Activated naive CD8-positive, alpha-beta T cell treated with anti-CD3 and anti-CD28 coated beads for 36 hours (primary cell): ENCODE measurements at regions not wholly inside any gene's neighbourhood (a gene's known extent, or its start where the extent isn't known, plus 50 kb on each side); places are given as distances from the start of the nearest gene placed in this dataset.
"Not testable (repeated sequence)": the region's sequence is repeated elsewhere in the genome, so short reads cannot be mapped to it uniquely, and the experiment has no call there.

Experiments
- DNase-seq: peaks from one replicate; pipeline ENCODE4 v3.0.0; 2021
- H3K27ac Mint-ChIP-seq: one replicate; pipeline ENCODE4 v1.8.0; 2022; ENCODE audit warnings: mild to moderate bottlenecking, moderate library complexity, mixed read lengths
- H3K27me3 Mint-ChIP-seq: one replicate; pipeline ENCODE4 v1.8.0; 2022; ENCODE audit warnings: mild to moderate bottlenecking, mixed read lengths
- H3K36me3 Mint-ChIP-seq: one replicate; pipeline ENCODE4 v1.8.0; 2021; ENCODE audit warnings: mild to moderate bottlenecking, mixed read lengths
- H3K4me1 Mint-ChIP-seq: one replicate; pipeline ENCODE4 v1.8.0; 2021; ENCODE audit warnings: mixed read lengths
- H3K4me3 Mint-ChIP-seq: one replicate; pipeline ENCODE4 v1.8.0; 2022; ENCODE audit warnings: mild to moderate bottlenecking, moderate library complexity, mixed read lengths
- H3K9me3 Mint-ChIP-seq: one replicate; pipeline ENCODE4 v1.8.0; 2022; ENCODE audit warnings: mixed read lengths

GRCh38 chr7:20916311-20916710, 129.6 kb upstream of the SP8 start:
- no peaks in the 10 kb centered on the region for H3K4me1 Mint-ChIP-seq
- H3K27me3 Mint-ChIP-seq: no peaks in the 10 kb centered on the region
- H3K36me3 Mint-ChIP-seq: no peaks in the 10 kb centered on the region
- no peaks in the 10 kb centered on the region for H3K9me3 Mint-ChIP-seq
- no peak overlapping the region for H3K27ac Mint-ChIP-seq
- H3K4me3 Mint-ChIP-seq: no peak overlapping the region
- no peak for DNase-seq

DNA sequence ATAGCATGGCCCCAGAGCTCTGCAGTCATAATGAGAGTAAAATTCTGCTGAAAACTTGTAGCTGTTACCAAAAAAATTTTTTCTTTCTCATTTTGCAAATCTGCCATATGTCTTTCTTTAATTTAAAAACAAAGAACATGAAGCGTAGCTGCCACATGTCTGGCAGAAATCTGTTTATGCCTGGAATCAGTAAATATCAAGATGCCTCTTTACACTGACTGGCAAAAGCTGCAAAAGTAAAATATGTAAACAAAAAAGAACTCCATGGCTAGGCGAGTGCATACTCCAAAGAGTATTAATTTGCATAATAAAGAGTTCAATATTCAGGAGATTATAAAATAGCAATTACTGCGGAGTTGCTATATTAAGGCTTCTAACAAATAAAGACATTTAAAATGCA, 130.9 kb upstream of the SP8 start:
- no peaks in the 10 kb centered on the region for H3K36me3 Mint-ChIP-seq
- no peaks in the 10 kb centered on the region for H3K27me3 Mint-ChIP-seq
- peaks cover 3% of the 10 kb centered on the region for H3K9me3 Mint-ChIP-seq
- no peaks in the 10 kb centered on the region for H3K4me1 Mint-ChIP-seq
- H3K4me3 Mint-ChIP-seq: no peak overlapping the region
- no peak overlapping the region for H3K27ac Mint-ChIP-seq
- DNase-seq: no peak

DNA sequence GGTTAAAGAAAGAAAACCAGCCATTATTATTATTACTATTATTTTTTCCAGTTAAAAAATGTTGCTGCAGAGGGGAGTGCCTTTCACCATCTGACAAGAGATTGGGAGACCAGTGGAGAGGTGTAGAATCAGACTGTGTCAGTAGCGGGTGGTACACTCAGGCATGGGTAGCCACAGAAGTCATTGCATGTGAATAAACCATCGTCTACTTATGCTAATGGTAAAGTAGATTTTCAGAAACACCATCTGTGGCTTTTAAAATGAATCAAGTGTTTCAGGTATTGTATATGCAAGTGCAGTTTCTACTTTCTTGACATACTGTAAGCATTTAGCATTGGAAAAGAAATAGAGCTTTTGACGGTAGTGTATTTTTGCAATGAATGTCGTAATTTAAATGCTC, 131.5 kb upstream of the SP8 start:
- H3K9me3 Mint-ChIP-seq: peaks cover 3% of the 10 kb centered on the region
- H3K27ac Mint-ChIP-seq: no peak overlapping the region
- H3K36me3 Mint-ChIP-seq: no peaks in the 10 kb centered on the region
- no peaks in the 10 kb centered on the region for H3K4me1 Mint-ChIP-seq
- no peak for DNase-seq
- no peak overlapping the region for H3K4me3 Mint-ChIP-seq
- no peaks in the 10 kb centered on the region for H3K27me3 Mint-ChIP-seq

GRCh38 chr7:20927178-20927577, 140.5 kb upstream of the SP8 start:
- not testable (repeated sequence) for H3K27ac Mint-ChIP-seq, H3K4me3 Mint-ChIP-seq, DNase-seq, H3K36me3 Mint-ChIP-seq, H3K9me3 Mint-ChIP-seq, H3K27me3 Mint-ChIP-seq, H3K4me1 Mint-ChIP-seq

DNA sequence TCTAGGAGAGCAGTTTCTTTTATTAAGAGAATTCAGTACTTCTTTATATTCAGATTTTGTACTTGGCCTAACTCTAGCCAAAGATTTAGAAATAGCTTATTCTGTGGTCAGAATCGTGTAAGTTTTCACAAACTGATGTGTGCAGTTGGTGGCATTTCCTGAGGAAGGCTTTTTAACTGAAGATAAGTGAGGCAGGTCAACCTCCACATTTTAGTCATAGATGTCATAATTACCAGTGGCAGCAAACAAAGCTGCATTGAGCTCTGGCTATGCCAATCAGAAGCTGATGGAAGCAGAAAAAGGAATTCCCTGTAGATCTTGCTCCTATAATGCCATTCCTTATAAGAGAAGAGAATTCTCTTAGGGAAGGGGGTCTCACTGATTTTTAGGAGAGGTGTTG, 141.3 kb upstream of the SP8 start:
- Mint-ChIP-seq H3K27me3 (peaks cover 5% of the 10 kb centered on the region), H3K27ac (no peak overlapping the region), H3K9me3 (peaks cover 6% of the 10 kb centered on the region), H3K4me3 (no peak overlapping the region), H3K4me1 (no peaks in the 10 kb centered on the region), H3K36me3 (no peaks in the 10 kb centered on the region)
- DNase-seq: no peak

DNA sequence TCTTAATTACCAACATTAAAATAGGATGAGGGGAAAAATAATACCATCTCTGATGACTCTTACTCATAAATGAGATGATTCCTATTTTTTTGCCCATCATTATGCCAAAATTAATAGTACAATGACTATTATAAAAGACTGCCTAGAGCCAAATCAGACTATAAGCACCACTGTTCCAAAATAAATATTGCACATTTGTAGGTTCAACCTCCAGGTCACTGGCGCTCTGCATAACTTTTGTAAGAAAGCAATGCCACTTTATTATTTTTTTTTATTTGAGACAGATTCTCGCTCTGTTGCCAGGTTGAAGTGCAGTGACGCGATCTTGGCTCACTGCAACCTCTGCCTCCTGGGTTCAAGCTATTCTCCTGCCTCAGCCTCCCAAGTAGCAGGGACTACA, 142.5 kb upstream of the SP8 start:
- H3K27ac Mint-ChIP-seq: no peak overlapping the region
- H3K4me3 Mint-ChIP-seq: no peak overlapping the region
- no peak for DNase-seq
- H3K4me1 Mint-ChIP-seq: no peaks in the 10 kb centered on the region
- peaks cover 6% of the 10 kb centered on the region for H3K9me3 Mint-ChIP-seq
- H3K36me3 Mint-ChIP-seq: no peaks in the 10 kb centered on the region
- H3K27me3 Mint-ChIP-seq: peaks cover 5% of the 10 kb centered on the region

GRCh38 chr7:20931739-20932138, 145.1 kb upstream of the SP8 start:
- no peak overlapping the region for H3K27ac Mint-ChIP-seq
- peaks cover 2% of the 10 kb centered on the region for H3K9me3 Mint-ChIP-seq
- DNase-seq: no peak
- no peak overlapping the region for H3K4me3 Mint-ChIP-seq
- no peaks in the 10 kb centered on the region for H3K36me3 Mint-ChIP-seq
- H3K27me3 Mint-ChIP-seq: peaks cover 3% of the 10 kb centered on the region
- no peaks in the 10 kb centered on the region for H3K4me1 Mint-ChIP-seq

DNA sequence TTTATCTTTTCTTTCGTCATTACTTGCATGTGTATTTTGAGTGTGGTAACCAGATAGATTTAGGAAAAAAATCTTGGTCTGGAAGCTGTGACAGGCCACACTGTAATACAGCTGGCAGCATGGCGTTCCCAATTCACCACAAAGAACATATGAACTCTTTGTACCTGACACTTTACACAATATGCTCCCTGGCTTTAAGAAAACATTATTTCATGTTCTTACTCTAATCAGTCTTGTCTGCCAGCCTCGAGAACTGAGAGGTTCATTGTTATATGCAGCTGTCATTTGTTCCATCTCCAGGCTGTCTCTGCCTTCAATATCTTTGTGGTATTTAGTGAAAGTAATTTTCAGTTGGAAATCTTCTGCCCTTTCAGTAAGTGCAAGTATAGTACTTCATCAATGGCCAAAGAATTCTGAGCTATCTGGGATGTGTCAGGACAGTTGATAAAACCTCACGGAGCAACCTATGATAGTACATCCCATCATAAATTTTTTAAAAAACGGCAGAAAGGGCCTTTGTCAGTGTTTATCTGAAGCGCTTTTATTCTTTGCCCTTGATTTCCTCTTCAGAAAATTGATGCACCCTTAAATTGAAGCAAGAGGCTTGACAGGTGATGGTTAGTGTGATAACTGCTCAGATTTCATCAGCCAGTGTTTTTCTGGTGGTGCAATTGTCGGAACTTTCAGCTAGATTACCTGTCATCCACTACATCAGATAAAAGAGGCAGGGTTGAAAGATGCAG, 146.3 kb upstream of the SP8 start:
- Mint-ChIP-seq H3K9me3 (no peaks in the 10 kb centered on the region), H3K27ac (no peak overlapping the region), H3K4me3 (no peak overlapping the region), H3K4me1 (no peaks in the 10 kb centered on the region), H3K27me3 (no peaks in the 10 kb centered on the region), H3K36me3 (no peaks in the 10 kb centered on the region)
- DNase-seq: no peak

DNA sequence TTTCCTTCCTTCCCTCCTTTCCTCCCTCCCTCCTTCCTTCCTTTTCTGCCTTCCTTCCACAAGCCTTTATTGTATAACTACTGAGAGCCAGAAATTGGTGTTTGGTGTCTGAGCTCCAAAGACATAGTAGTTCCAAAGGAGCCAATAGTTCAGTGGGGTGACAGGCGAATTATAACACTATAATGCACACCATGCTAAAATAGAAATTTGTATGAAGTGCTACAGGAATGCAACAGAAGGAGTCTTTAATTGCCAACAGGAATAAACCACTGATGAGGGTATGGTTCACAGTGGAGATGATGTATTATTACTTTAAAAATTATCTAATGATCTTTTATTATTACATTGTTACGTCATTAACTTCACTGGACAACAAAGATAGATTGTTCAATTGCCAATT, 158.8 kb upstream of the SP8 start:
- no peak overlapping the region for H3K4me3 Mint-ChIP-seq
- no peaks in the 10 kb centered on the region for H3K36me3 Mint-ChIP-seq
- peaks cover 3% of the 10 kb centered on the region for H3K9me3 Mint-ChIP-seq
- DNase-seq: no peak
- no peaks in the 10 kb centered on the region for H3K27me3 Mint-ChIP-seq
- H3K27ac Mint-ChIP-seq: no peak overlapping the region
- H3K4me1 Mint-ChIP-seq: no peaks in the 10 kb centered on the region

- Mint-ChIP-seq H3K27ac (no peak overlapping the region), H3K27me3 (no peaks in the 10 kb centered on the region), H3K4me3 (no peak overlapping the region), H3K36me3 (no peaks in the 10 kb centered on the region), H3K4me1 (no peaks in the 10 kb centered on the region), H3K9me3 (no peaks in the 10 kb centered on the region)
- no peak for DNase-seq
Observed at GRCh38 chr7:20952916-20953315, 166.2 kb upstream of the SP8 start.

DNA sequence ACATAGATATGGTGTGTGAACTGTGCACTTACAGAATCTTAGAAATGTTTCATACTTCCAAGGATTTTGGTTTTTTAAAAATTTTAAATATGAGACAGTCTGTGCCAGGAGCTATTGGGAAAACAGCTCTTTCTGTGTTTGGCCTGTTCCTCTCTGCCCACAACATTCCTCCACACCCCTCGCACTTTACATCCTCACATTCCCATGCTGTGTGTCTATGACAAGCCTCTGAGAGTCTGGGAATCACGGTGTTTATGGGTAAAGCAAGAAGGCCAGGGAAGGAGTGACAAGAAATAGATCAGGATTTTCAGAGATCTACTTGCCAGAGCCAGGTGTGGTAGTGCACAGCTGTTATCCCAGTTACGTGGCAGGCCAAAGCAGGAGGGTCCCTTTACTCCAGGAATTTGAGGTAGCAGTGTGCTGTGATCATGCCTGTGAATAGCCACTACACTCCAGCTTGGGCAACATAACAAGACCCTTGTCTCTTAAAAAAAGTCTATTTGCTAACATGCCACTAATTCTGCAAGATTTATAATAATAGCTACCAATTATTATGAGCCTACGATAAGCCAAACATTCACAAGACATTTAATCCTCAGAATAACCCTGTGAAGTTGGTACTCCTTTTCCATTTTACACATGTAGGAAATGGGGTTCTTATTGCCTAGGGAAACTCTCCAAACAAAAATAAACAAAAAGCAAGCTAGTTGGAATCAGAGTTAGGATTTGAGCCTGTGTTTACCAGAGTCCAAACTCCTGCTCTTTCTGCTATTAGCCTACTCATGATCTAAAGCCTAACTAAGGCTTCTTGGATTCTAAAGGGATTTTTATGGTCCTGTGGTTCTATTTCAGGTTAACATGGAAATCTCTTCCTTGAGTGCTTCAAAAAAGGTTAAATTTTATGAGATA, 168.3 kb upstream of the SP8 start:
- H3K9me3 Mint-ChIP-seq: no peaks in the 10 kb centered on the region
- no peak overlapping the region for H3K27ac Mint-ChIP-seq
- H3K4me3 Mint-ChIP-seq: no peak overlapping the region
- no peak for DNase-seq
- H3K4me1 Mint-ChIP-seq: no peaks in the 10 kb centered on the region
- no peaks in the 10 kb centered on the region for H3K36me3 Mint-ChIP-seq
- no peaks in the 10 kb centered on the region for H3K27me3 Mint-ChIP-seq

- Mint-ChIP-seq H3K27ac (no peak overlapping the region), H3K4me1 (no peaks in the 10 kb centered on the region), H3K9me3 (no peaks in the 10 kb centered on the region), H3K36me3 (no peaks in the 10 kb centered on the region), H3K27me3 (no peaks in the 10 kb centered on the region), H3K4me3 (no peak overlapping the region)
- no peak for DNase-seq
Observed at GRCh38 chr7:20958572-20958971, 171.9 kb upstream of the SP8 start.

DNA sequence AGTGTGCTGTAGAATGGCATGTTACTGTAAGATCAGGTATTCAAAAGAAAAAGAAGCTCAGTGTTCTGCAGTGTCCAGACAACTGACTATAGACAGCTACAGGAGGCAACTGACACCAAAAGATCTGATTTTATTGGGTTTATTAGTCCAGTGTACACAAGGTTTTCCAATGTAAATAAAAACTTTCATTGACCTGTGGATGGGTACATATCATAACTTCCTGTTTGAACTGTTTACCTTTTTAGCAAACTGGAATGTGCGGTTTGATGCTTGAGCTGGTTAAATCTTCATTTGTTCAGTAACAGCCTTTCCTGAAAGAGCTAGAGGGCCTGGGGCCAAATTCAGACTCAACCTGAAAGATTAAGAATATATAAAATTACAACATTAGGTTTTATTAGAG, 172.6 kb upstream of the SP8 start:
- no peaks in the 10 kb centered on the region for H3K4me1 Mint-ChIP-seq
- H3K4me3 Mint-ChIP-seq: no peak overlapping the region
- H3K36me3 Mint-ChIP-seq: no peaks in the 10 kb centered on the region
- H3K27me3 Mint-ChIP-seq: no peaks in the 10 kb centered on the region
- DNase-seq: no peak
- no peak overlapping the region for H3K27ac Mint-ChIP-seq
- H3K9me3 Mint-ChIP-seq: no peaks in the 10 kb centered on the region

GRCh38 chr7:20963556-20964280, 177.0 kb upstream of the SP8 start:
- H3K27ac Mint-ChIP-seq: no peak overlapping the region
- no peak for DNase-seq
- no peaks in the 10 kb centered on the region for H3K4me1 Mint-ChIP-seq
- H3K36me3 Mint-ChIP-seq: no peaks in the 10 kb centered on the region
- H3K27me3 Mint-ChIP-seq: no peaks in the 10 kb centered on the region
- no peaks in the 10 kb centered on the region for H3K9me3 Mint-ChIP-seq
- no peak overlapping the region for H3K4me3 Mint-ChIP-seq

- Mint-ChIP-seq H3K4me1 (no peaks in the 10 kb centered on the region), H3K9me3 (no peaks in the 10 kb centered on the region), H3K27me3 (no peaks in the 10 kb centered on the region), H3K4me3 (no peak overlapping the region), H3K27ac (no peak overlapping the region), H3K36me3 (no peaks in the 10 kb centered on the region)
- DNase-seq: no peak
Observed at GRCh38 chr7:20964281-20964918, 177.7 kb upstream of the SP8 start.
